ENCODE measurements at regions not wholly inside any gene's neighbourhood (a gene's known extent, or its start where the extent isn't known, plus 50 kb on each side); places are given as distances from the start of the nearest gene placed in this dataset.

DNA sequence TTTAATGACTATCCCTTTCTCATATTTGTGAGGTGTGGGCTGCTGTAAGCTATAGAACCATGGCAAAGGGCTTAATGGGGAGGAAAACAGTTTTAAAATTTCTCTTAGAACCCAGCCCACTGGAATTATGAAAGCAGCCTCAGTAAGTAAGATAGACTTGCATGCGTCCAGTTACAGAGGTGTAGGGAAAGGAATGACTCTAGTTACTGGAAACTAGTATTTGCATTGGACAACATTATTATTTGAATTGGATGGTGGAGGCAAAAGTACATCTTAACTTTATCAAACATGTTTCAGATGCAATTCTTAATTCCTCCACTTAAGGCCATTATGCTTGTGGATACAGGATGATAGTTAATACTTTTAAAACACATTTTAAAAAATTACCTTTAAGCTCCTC, 292.9 kb downstream of the SPRY2 start:
- Mint-ChIP-seq H3K4me1 (ENCODE audit: low read depth) (peaks cover 10% of the 10 kb centered on the region), H3K4me3 (no peak overlapping the region), H3K27ac (no peak overlapping the region), H3K27me3 (ENCODE audit: low read depth) (peaks cover 10% of the 10 kb centered on the region), H3K36me3 (ENCODE audit: low read depth) (no peaks in the 10 kb centered on the region), H3K9me3 (peaks cover 3% of the 10 kb centered on the region)
- DNase-seq, result no peak
- CTCF ChIA-PET, result no interaction called here
- intact Hi-C loops (cut with micrococcal nuclease), result loop anchor here (2.0 to 10.0 kb wide), 4 partner anchors 67 to 641 kb away; partner anchors contain the start of genes NDFIP2, RBM26 and SPRY2

GRCh38 chr13:80047406-80047805, 293.5 kb downstream of the SPRY2 start:
- CTCF ChIA-PET, result no interaction called here
- intact Hi-C loops (cut with micrococcal nuclease), result loop anchor here (5.0 to 10.0 kb wide), 3 partner anchors 295 to 640 kb away; partner anchors contain the start of genes NDFIP2, RBM26 and SPRY2
- peaks cover 10% of the 10 kb centered on the region for H3K27me3 Mint-ChIP-seq (ENCODE audit: low read depth)
- no peak for DNase-seq
- peaks cover 3% of the 10 kb centered on the region for H3K9me3 Mint-ChIP-seq
- H3K27ac Mint-ChIP-seq, result no peak overlapping the region
- no peak overlapping the region for H3K4me3 Mint-ChIP-seq
- peaks cover 10% of the 10 kb centered on the region for H3K4me1 Mint-ChIP-seq (ENCODE audit: low read depth)
- no peaks in the 10 kb centered on the region for H3K36me3 Mint-ChIP-seq (ENCODE audit: low read depth)

DNA sequence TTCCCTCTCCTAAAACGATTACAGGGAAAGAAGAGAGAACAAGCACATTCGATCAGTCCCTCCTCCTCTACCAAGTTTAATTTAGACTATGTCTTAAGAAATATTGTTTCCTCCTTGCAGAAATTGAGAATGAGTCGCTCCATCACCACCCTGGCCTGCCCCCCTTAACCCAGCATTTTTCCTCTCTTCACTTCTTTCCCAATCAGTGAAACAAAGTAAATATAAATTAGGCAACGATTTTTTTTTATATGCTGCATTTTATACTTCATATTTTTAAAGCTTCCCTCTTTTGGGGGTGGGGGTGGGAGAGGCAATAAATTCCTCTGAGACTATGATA, 300.0 kb downstream of the SPRY2 start:
- Mint-ChIP-seq H3K27me3 (ENCODE audit: low read depth) (peaks cover 6% of the 10 kb centered on the region), H3K27ac (no peak overlapping the region), H3K4me3 (no peak overlapping the region), H3K9me3 (peaks cover 3% of the 10 kb centered on the region), H3K4me1 (ENCODE audit: low read depth) (no peaks in the 10 kb centered on the region), H3K36me3 (ENCODE audit: low read depth) (no peaks in the 10 kb centered on the region)
- CTCF ChIA-PET, result no interaction called here
- intact Hi-C loops (cut with micrococcal nuclease), result loop anchor here (10.0 kb wide), 1 partner anchor 556 kb away; the partner anchor contains the start of gene NDFIP2
- DNase-seq, result no peak

DNA sequence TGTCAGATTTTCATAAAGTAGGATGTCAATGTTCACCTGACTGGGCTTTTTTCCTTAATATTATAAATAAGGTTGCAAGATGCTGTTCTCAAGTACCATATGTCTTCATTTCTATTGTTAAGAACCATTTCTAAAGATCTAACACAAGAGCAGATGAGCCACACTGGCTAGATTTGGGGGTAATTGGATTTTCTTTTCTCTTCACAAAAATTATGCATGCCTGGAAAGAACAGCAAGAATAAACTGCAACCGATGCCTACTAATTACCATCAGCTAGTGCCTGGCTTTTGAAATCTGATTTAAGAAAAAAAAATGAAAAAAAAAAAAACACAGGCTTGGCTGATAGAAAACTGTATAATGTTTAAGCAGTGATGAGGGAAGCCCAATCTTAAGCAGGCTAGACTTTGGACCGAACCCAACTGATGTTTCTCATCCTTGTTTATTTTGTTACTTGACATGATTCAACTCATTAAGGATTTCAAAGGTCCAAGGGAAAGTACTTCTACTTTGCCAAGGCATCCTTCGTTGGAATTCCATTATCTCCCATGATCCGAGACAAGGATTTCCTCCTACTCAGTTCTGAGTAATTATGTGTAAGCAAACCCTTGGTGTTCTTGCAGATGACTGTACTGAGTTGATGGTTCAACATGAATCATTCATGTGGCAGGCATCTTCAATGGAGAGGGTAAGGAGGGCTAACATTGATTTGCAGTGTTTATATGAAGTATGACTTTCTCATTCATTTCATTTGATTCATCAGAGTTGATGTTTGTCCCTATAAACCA, 300.5 kb downstream of the SPRY2 start:
- H3K4me1 Mint-ChIP-seq (ENCODE audit: low read depth), result no peaks in the 10 kb centered on the region
- intact Hi-C loops (cut with micrococcal nuclease), result loop anchor here (10.0 kb wide), 1 partner anchor 556 kb away; the partner anchor contains the start of gene NDFIP2
- H3K27ac Mint-ChIP-seq, result no peak overlapping the region
- no peak overlapping the region for H3K4me3 Mint-ChIP-seq
- DNase-seq, result no peak
- peaks cover 3% of the 10 kb centered on the region for H3K9me3 Mint-ChIP-seq
- no peaks in the 10 kb centered on the region for H3K36me3 Mint-ChIP-seq (ENCODE audit: low read depth)
- CTCF ChIA-PET, result no interaction called here
- peaks cover 6% of the 10 kb centered on the region for H3K27me3 Mint-ChIP-seq (ENCODE audit: low read depth)

- Mint-ChIP-seq H3K4me1 (ENCODE audit: low read depth) (no peaks in the 10 kb centered on the region), H3K27ac (no peak overlapping the region), H3K9me3 (peaks cover 3% of the 10 kb centered on the region), H3K27me3 (ENCODE audit: low read depth) (peaks cover 6% of the 10 kb centered on the region), H3K4me3 (no peak overlapping the region), H3K36me3 (ENCODE audit: low read depth) (no peaks in the 10 kb centered on the region)
- intact Hi-C loops (cut with micrococcal nuclease), result no loop called here
- DNase-seq, result no peak
- CTCF ChIA-PET, result no interaction called here
Observed at GRCh38 chr13:80039000-80039399, 301.9 kb downstream of the SPRY2 start.

- DNase-seq, result no peak
- Mint-ChIP-seq H3K27me3 (ENCODE audit: low read depth) (peaks cover under 1% of the 10 kb centered on the region), H3K4me3 (no peak overlapping the region), H3K9me3 (peaks cover under 1% of the 10 kb centered on the region), H3K4me1 (ENCODE audit: low read depth) (no peaks in the 10 kb centered on the region), H3K36me3 (ENCODE audit: low read depth) (no peaks in the 10 kb centered on the region), H3K27ac (no peak overlapping the region)
- CTCF ChIA-PET, result interaction anchor here (0.5 kb wide), 1 partner anchor 14 kb away, joined by 3 read pairs; no protein-coding TSS in a partner anchor
- intact Hi-C loops (cut with micrococcal nuclease), result no loop called here
Observed at GRCh38 chr13:80038371-80038770, 302.6 kb downstream of the SPRY2 start.

DNA sequence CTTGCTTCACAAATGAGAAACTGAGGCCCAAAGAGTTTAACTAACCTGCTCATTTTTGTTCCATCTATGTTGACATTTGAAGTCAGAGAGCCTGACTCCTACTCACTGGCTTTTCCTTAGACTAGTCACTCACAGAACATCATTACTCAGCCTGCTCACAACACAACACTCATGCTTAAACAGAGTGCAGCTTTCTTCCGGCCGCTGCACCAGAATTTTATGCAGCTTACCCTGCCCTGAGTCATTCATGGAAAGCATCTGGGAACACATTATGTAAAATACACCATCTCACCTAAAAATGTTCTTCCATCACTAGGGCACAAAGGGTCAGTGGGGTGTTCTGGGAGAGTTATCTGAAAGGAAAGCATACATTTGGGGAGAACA, 303.4 kb downstream of the SPRY2 start:
- no peak for DNase-seq
- Mint-ChIP-seq H3K4me3 (no peak overlapping the region), H3K36me3 (ENCODE audit: low read depth) (no peaks in the 10 kb centered on the region), H3K9me3 (no peaks in the 10 kb centered on the region), H3K27me3 (ENCODE audit: low read depth) (no peaks in the 10 kb centered on the region), H3K27ac (no peak overlapping the region), H3K4me1 (ENCODE audit: low read depth) (no peaks in the 10 kb centered on the region)
- intact Hi-C loops (cut with micrococcal nuclease), result no loop called here
- CTCF ChIA-PET, result no interaction called here

DNA sequence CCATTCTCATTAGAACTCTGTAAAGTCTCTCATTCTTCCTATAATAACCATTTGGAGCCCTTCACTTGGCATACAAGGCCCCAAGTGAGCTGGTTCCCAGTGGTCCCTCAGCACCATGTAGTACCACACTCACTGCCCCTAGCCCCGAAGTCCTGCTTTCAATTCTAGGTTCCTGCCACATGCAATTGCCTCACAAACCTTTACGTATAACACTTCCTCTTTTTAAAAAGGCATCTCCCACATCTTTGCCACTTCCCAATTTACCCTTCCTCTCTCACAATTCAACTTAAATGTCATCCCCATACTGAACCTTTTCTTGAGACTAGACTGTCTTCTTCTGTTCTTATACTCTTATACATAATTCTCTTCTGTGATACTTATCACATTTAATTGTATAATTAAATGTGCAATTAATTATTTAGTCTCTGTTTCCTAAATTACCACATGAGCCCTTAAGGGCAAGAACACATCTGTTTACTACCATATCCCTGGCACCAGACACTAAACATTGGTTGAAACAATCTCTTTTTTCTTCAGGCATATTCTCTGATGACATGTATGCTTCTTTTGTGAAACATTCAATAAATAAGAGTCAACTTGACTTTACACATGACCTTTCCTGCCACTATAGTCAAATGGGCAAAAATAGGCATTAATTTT, 304.0 kb downstream of the SPRY2 start:
- CTCF ChIA-PET, result no interaction called here
- H3K4me3 Mint-ChIP-seq, result no peak overlapping the region
- H3K27ac Mint-ChIP-seq, result no peak overlapping the region
- intact Hi-C loops (cut with micrococcal nuclease), result no loop called here
- no peaks in the 10 kb centered on the region for H3K9me3 Mint-ChIP-seq
- no peaks in the 10 kb centered on the region for H3K36me3 Mint-ChIP-seq (ENCODE audit: low read depth)
- H3K27me3 Mint-ChIP-seq (ENCODE audit: low read depth), result no peaks in the 10 kb centered on the region
- no peak for DNase-seq
- no peaks in the 10 kb centered on the region for H3K4me1 Mint-ChIP-seq (ENCODE audit: low read depth)

- Mint-ChIP-seq H3K27me3 (ENCODE audit: low read depth) (no peaks in the 10 kb centered on the region), H3K4me1 (ENCODE audit: low read depth) (no peaks in the 10 kb centered on the region), H3K27ac (no peak overlapping the region), H3K9me3 (no peaks in the 10 kb centered on the region), H3K36me3 (ENCODE audit: low read depth) (no peaks in the 10 kb centered on the region), H3K4me3 (no peak overlapping the region)
- DNase-seq, result no peak
- intact Hi-C loops (cut with micrococcal nuclease), result no loop called here
- CTCF ChIA-PET, result no interaction called here
Observed at GRCh38 chr13:80035096-80035495, 305.8 kb downstream of the SPRY2 start.

- CTCF ChIA-PET, result interaction anchor here (0.5 kb wide), 1 partner anchor 88 kb away, joined by 3 read pairs; no protein-coding TSS in a partner anchor
- H3K4me1 Mint-ChIP-seq (ENCODE audit: low read depth), result no peaks in the 10 kb centered on the region
- H3K4me3 Mint-ChIP-seq, result no peak overlapping the region
- DNase-seq, result no peak
- no peaks in the 10 kb centered on the region for H3K27me3 Mint-ChIP-seq (ENCODE audit: low read depth)
- intact Hi-C loops (cut with micrococcal nuclease), result no loop called here
- no peaks in the 10 kb centered on the region for H3K9me3 Mint-ChIP-seq
- no peak overlapping the region for H3K27ac Mint-ChIP-seq
- H3K36me3 Mint-ChIP-seq (ENCODE audit: low read depth), result no peaks in the 10 kb centered on the region
Observed at GRCh38 chr13:80033951-80034350, 307.0 kb downstream of the SPRY2 start.

- CTCF ChIA-PET, result interaction anchor here (0.5 kb wide), 1 partner anchor 89 kb away, joined by 3 read pairs; no protein-coding TSS in a partner anchor
- Mint-ChIP-seq H3K27ac (no peak overlapping the region), H3K9me3 (no peaks in the 10 kb centered on the region), H3K4me1 (ENCODE audit: low read depth) (no peaks in the 10 kb centered on the region), H3K27me3 (ENCODE audit: low read depth) (no peaks in the 10 kb centered on the region), H3K36me3 (ENCODE audit: low read depth) (no peaks in the 10 kb centered on the region), H3K4me3 (no peak overlapping the region)
- intact Hi-C loops (cut with micrococcal nuclease), result no loop called here
- DNase-seq, result no peak
Observed at GRCh38 chr13:80033286-80033685, 307.6 kb downstream of the SPRY2 start.

DNA sequence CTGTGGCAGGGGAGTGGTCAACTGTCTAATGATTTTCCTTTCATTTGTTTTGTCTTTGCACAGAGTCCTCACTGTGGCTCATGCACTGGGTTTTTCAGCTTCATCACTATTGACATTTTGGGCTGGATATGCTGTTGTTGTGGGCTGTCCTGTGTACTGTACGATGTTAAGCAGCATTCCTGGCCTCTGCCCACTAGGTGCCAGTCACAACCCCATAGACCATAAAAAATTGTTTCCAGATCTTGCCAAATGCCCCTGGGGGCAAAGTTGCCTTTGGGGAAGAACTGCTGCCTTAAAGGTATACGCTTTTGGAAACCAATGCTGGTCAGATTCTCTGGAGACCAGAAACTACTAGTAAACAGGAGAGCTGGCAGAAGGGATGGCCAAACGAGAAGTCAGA, 310.4 kb downstream of the SPRY2 start:
- no peak for DNase-seq
- Mint-ChIP-seq H3K36me3 (ENCODE audit: low read depth) (no peaks in the 10 kb centered on the region), H3K27ac (no peak overlapping the region), H3K4me3 (no peak overlapping the region), H3K27me3 (ENCODE audit: low read depth) (no peaks in the 10 kb centered on the region), H3K4me1 (ENCODE audit: low read depth) (no peaks in the 10 kb centered on the region), H3K9me3 (no peaks in the 10 kb centered on the region)
- intact Hi-C loops (cut with micrococcal nuclease), result no loop called here
- CTCF ChIA-PET, result no interaction called here

- CTCF ChIA-PET, result no interaction called here
- Mint-ChIP-seq H3K36me3 (ENCODE audit: low read depth) (no peaks in the 10 kb centered on the region), H3K4me3 (no peak overlapping the region), H3K4me1 (ENCODE audit: low read depth) (no peaks in the 10 kb centered on the region), H3K27ac (no peak overlapping the region), H3K9me3 (peaks cover 1% of the 10 kb centered on the region), H3K27me3 (ENCODE audit: low read depth) (no peaks in the 10 kb centered on the region)
- intact Hi-C loops (cut with micrococcal nuclease), result no loop called here
- DNase-seq, result no peak
Observed at GRCh38 chr13:80029170-80029569, 311.8 kb downstream of the SPRY2 start.
